ENCODE measurements at regions not wholly inside any gene's neighbourhood (a gene's known extent, or its start where the extent isn't known, plus 50 kb on each side); places are given as distances from the start of the nearest gene placed in this dataset.

DNA sequence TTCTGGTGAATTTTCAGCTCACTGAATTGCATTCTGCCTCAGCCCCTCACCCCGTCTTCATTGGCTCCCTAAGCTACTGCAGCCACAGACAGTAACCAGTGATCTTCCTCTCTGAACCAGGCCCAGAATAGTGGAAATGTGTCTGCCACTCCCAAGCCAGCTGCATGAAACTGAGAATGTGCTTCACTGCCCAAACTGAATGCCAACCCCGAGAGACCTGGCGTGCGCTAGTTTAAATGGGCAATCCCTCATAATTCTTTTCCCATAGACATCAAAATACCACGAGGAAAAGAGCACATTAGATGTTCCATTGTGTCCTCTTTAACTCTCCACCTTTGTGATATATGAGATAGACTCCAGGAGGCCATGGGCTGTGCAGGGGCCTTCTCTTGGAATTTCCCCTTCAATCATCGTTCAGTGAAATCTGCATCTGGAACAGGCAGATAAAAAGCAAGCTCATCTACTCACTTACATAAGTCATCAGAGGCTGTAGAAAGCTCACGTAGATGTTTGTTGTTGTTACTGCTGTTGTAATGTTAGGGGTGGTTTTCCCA, 320.2 kb downstream of the NFIB start:
- no peak overlapping the region for H3K27ac ChIP-seq (ENCODE audit: extremely low read depth, low read depth, low read length)
- no peaks in the 10 kb centered on the region for H3K36me3 ChIP-seq (ENCODE audit: control insufficient read depth in 2 of 2, insufficient read depth in 1 of 2, low read length in 2 of 2)
- TF ChIP-seq ZBTB8A (tag by site-specific recombination; IDR thresholded peaks at IDR 0.05) (no peak), ZNF433 (tag by site-specific recombination; IDR thresholded peaks at IDR 0.05; ENCODE audit: low read depth) (no peak), ZNF175 (tag by site-specific recombination; IDR thresholded peaks at IDR 0.05) (no peak), ZNF791 (tag by site-specific recombination; IDR thresholded peaks at IDR 0.05) (no peak), ZNF692 (tag by site-specific recombination; IDR thresholded peaks at IDR 0.05) (no peak), ZNF132 (tag by site-specific recombination; IDR thresholded peaks at IDR 0.05; ENCODE audit: borderline replicate concordance) (no peak), ZNF23 (tag by site-specific recombination; IDR thresholded peaks at IDR 0.05; ENCODE audit: borderline replicate concordance) (no peak), ZNF596 (tag by site-specific recombination; IDR thresholded peaks at IDR 0.05) (no peak), ZNF530 (tag by site-specific recombination; IDR thresholded peaks at IDR 0.05; ENCODE audit: low read depth) (no peak), ZNF221 (tag by site-specific recombination; IDR thresholded peaks at IDR 0.05; ENCODE audit: borderline replicate concordance) (no peak), ZNF350 (tag by site-specific recombination; IDR thresholded peaks at IDR 0.05) (no peak), BCL11B (tag by site-specific recombination; IDR thresholded peaks at IDR 0.05; ENCODE audit: low read depth) (no peak), ZNF19 (tag by site-specific recombination; IDR thresholded peaks at IDR 0.05; ENCODE audit: low read depth) (no peak), ZBTB44 (tag by site-specific recombination; IDR thresholded peaks at IDR 0.05) (no peak), ZNF398 (tag by site-specific recombination; IDR thresholded peaks at IDR 0.05) (no peak)
- TF ChIP-seq, protein P1, sequence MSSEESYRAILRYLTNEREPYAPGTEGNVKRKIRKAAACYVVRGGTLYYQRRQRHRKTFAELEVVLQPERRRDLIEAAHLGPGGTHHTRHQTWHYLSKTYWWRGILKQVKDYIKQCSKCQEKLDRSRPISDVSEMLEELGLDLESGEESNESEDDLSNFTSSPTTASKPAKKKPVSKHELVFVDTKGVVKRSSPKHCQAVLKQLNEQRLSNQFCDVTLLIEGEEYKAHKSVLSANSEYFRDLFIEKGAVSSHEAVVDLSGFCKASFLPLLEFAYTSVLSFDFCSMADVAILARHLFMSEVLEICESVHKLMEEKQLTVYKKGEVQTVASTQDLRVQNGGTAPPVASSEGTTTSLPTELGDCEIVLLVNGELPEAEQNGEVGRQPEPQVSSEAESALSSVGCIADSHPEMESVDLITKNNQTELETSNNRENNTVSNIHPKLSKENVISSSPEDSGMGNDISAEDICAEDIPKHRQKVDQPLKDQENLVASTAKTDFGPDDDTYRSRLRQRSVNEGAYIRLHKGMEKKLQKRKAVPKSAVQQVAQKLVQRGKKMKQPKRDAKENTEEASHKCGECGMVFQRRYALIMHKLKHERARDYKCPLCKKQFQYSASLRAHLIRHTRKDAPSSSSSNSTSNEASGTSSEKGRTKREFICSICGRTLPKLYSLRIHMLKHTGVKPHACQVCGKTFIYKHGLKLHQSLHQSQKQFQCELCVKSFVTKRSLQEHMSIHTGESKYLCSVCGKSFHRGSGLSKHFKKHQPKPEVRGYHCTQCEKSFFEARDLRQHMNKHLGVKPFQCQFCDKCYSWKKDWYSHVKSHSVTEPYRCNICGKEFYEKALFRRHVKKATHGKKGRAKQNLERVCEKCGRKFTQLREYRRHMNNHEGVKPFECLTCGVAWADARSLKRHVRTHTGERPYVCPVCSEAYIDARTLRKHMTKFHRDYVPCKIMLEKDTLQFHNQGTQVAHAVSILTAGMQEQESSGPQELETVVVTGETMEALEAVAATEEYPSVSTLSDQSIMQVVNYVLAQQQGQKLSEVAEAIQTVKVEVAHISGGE (tag by site-specific recombination; conservative IDR thresholded peaks at IDR 0.05; ENCODE audit: low read depth): no peak
- H3K4me3 ChIP-seq (ENCODE audit: low read depth, low read length): no peak overlapping the region
- H3K4me1 ChIP-seq (ENCODE audit: control insufficient read depth, insufficient read depth, low read length): peaks cover 11% of the 10 kb centered on the region
- CTCF ChIA-PET: no interaction called here
- no peaks in the 10 kb centered on the region for H3K9me3 ChIP-seq (ENCODE audit: control insufficient read depth, insufficient read depth, low read depth, low read length)
- POLR2A ChIA-PET: no interaction called here

All from HEK293 (cell line).